PC-9 (cell line): ENCODE measurements at regions not wholly inside any gene's neighbourhood (a gene's known extent, or its start where the extent isn't known, plus 50 kb on each side); places are given as distances from the start of the nearest gene placed in this dataset.
"Not testable (repeated sequence)": the region's sequence is repeated elsewhere in the genome, so short reads cannot be mapped to it uniquely, and the experiment has no call there.

ENCODE experiments used
- BruUV-seq: library from RNA; stranded (reverse); fragments of 400-500 nt; replicated peaks from 2 replicates; lab custom pipeline; 2021; lab: Mats Ljungman, UMichigan
- CTCF ChIA-PET: fragments of 300-600 bp; sonication (Branson Sonifier 250); formaldehyde crosslinking; loops from one replicate; lab custom pipeline; 2022; ENCODE audit warnings: antibody characterized with exemption; lab: Charles Lee
- POLR2A ChIA-PET: fragments of 300-600 bp; sonication (Branson Sonifier 250); formaldehyde crosslinking; loops from one replicate; lab custom pipeline; 2022; ENCODE audit warnings: antibody characterized with exemption; ENCODE audit not compliant: unreplicated experiment; lab: Charles Lee
- DNase-seq, 2 experiments: peaks; one replicate each; pipeline versions ENCODE4 v3.0.0 to v3.0.0-alpha.2; 2015 to 2022; ENCODE audit warnings: mixed read lengths in 1 of 2
- H2AFZ ChIP-seq: fragments of 200-600 bp; sonication (generic); 2 replicates; pipeline ENCODE4 v1.8.1; 2017; ENCODE audit warnings: antibody characterized with exemption
- H3F3A ChIP-seq: fragments of 200-600 bp; sonication (generic); 2 replicates; pipeline ENCODE4 v1.8.1; 2017; ENCODE audit warnings: antibody characterized with exemption, mild to moderate bottlenecking, low read depth; ENCODE audit not compliant: insufficient read depth
- H3K27ac ChIP-seq: fragments of 200-600 bp; sonication (generic); 2 replicates; pipeline ENCODE4 v1.6.1; 2016; ENCODE audit warnings: mixed run types
- H3K27me3 ChIP-seq: fragments of 200-600 bp; sonication (generic); 2 replicates; pipeline ENCODE4 v1.6.1; 2016; ENCODE audit warnings: low read depth, mixed run types; ENCODE audit not compliant: insufficient read depth
- H3K36me3 ChIP-seq: fragments of 200-600 bp; sonication (generic); 2 replicates; pipeline ENCODE4 v1.6.1; 2016; ENCODE audit warnings: low read depth, mixed run types
- H3K4me1 ChIP-seq: fragments of 200-600 bp; sonication (generic); replicated peaks from 2 replicates; pipeline ENCODE4 v1.6.1; 2016; ENCODE audit warnings: mixed run types; ENCODE audit not compliant: insufficient read depth
- H3K4me2 ChIP-seq: fragments of 200-600 bp; sonication (generic); 2 replicates; pipeline ENCODE4 v1.6.1; 2017; ENCODE audit warnings: mixed run types
- H3K4me3 ChIP-seq: fragments of 200-600 bp; sonication (generic); 2 replicates; pipeline ENCODE4 v1.6.1; 2016; ENCODE audit warnings: mixed run types
- H3K79me2 ChIP-seq: fragments of 200-600 bp; sonication (generic); 2 replicates; pipeline ENCODE4 v1.6.1; 2017; ENCODE audit warnings: low read depth, mixed run types
- H3K9me2 ChIP-seq: fragments of 200-600 bp; sonication (generic); 2 replicates; pipeline ENCODE4 v1.8.1; 2017; ENCODE audit warnings: mild to moderate bottlenecking; ENCODE audit not compliant: insufficient read depth
- H3K9me3 ChIP-seq: fragments of 200-600 bp; sonication (generic); 2 replicates; pipeline ENCODE4 v1.8.1; 2016; ENCODE audit warnings: low read depth; ENCODE audit not compliant: insufficient read depth
- H4K20me1 ChIP-seq: fragments of 200-600 bp; sonication (generic); 2 replicates; pipeline ENCODE4 v1.8.1; 2017; ENCODE audit not compliant: insufficient read depth
- EZH2 ChIP-seq: fragments of 200-600 bp; sonication (generic); IDR thresholded peaks from 2 replicates; pipeline ENCODE4 v1.8.0; 2017; ENCODE audit warnings: antibody characterized with exemption, low read depth
- intact Hi-C: fragments of 100-400 bp; cut with micrococcal nuclease; formaldehyde crosslinking; loops from one replicate; pipeline ENCODE4 v1.10.0; 2022; ENCODE audit not compliant: unreplicated experiment
- TF ChIP-seq, protein P1 (sequence below): fragments of 200-600 bp; sonication (generic); conservative IDR thresholded peaks from 2 replicates; pipeline ENCODE4 v1.6.1; 2017; ENCODE audit warnings: mixed run types, antibody characterized with exemption, mild to moderate bottlenecking, moderate library complexity

DNA sequence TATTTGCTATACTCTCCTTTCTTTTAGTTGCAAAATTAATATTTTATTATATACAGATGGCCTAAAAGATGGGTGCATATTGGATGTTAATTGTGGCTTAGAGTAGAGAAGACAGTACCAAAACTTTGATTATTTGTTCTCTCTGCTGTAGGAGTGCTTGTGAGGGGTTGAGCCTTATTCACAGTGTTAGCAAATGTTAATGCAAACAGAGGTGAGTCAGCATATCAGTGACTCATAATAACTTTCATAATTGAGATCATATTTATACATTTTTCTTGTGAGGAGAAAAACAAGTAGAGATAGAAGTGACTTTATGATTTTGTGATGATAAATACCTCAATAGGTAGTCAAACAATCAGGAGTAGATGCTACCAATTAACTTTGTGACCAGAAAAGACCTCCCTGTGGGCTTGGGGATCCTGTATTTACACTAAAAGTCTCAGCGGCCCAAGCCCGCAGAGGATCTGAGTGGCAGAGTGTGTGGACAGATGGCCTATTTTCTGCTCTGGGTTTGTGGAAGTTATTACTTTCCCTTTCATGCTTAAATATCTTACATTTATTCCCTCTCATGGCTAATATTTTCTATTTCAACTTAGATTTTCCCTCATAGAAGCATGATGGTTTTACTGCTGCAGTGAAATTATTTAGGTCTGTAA is 226.5 kb downstream of the TAF11L14 start:
- POLR2A ChIA-PET = no interaction called here
- H3K4me1 ChIP-seq = peaks cover 9% of the 10 kb centered on the region; the same call in 1 of the 2 replicates
- no peak for DNase-seq
- H3K79me2 ChIP-seq = no peaks in the 10 kb centered on the region
- no peak overlapping the region for H2AFZ ChIP-seq
- no TSS peak for BruUV-seq
- no peaks in the 10 kb centered on the region for H3K36me3 ChIP-seq
- intact Hi-C loops = no loop called here
- peaks cover 9% of the 10 kb centered on the region; the same call in 1 of the 2 replicates for H3K9me3 ChIP-seq
- H4K20me1 ChIP-seq = no peaks in the 10 kb centered on the region
- H3K4me2 ChIP-seq = no peak overlapping the region
- no peak for TF ChIP-seq EZH2
- TF ChIP-seq, protein P1, sequence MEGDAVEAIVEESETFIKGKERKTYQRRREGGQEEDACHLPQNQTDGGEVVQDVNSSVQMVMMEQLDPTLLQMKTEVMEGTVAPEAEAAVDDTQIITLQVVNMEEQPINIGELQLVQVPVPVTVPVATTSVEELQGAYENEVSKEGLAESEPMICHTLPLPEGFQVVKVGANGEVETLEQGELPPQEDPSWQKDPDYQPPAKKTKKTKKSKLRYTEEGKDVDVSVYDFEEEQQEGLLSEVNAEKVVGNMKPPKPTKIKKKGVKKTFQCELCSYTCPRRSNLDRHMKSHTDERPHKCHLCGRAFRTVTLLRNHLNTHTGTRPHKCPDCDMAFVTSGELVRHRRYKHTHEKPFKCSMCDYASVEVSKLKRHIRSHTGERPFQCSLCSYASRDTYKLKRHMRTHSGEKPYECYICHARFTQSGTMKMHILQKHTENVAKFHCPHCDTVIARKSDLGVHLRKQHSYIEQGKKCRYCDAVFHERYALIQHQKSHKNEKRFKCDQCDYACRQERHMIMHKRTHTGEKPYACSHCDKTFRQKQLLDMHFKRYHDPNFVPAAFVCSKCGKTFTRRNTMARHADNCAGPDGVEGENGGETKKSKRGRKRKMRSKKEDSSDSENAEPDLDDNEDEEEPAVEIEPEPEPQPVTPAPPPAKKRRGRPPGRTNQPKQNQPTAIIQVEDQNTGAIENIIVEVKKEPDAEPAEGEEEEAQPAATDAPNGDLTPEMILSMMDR = no peak
- H3K4me3 ChIP-seq = no peak overlapping the region
- no peaks in the 10 kb centered on the region for H3K9me2 ChIP-seq
- H3K27ac ChIP-seq = peak overlapping the region; percentile 2; the same call in 1 of the 2 replicates
- H3K27me3 ChIP-seq = no peaks in the 10 kb centered on the region
- no peaks in the 10 kb centered on the region for H3F3A ChIP-seq
- CTCF ChIA-PET = no interaction called here

DNA sequence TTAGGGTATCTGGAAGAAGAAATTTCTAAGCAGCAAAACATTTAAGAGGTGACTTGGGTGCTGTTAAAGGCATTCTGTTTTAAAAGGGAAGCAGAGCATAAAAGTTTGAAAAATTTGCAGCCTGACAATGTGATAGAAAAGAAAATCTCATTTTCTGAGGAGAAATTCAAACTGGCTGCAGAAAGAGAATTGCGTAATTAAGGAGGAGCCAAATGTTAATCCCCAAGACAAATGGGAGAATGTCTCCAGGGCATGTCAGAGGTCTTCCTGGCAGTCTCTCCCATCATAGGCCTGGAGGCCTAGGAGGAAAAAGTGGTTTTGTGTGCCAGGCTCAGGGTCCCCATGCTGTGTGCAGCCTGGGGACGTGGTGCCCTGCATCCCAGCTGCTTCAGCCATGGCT is 230.6 kb downstream of the TAF11L14 start:
- intact Hi-C loops, POLR2A ChIA-PET, H3K79me2 ChIP-seq, H3K4me3 ChIP-seq, H3K27ac ChIP-seq, DNase-seq, H3K4me1 ChIP-seq, H2AFZ ChIP-seq, H3K4me2 ChIP-seq, H3K36me3 ChIP-seq, H3K9me2 ChIP-seq, CTCF ChIA-PET, H3F3A ChIP-seq, H3K27me3 ChIP-seq, H4K20me1 ChIP-seq, BruUV-seq: not testable (repeated sequence)
- H3K9me3 ChIP-seq = peaks cover 13% of the 10 kb centered on the region; the same call in 1 of the 2 replicates

DNA sequence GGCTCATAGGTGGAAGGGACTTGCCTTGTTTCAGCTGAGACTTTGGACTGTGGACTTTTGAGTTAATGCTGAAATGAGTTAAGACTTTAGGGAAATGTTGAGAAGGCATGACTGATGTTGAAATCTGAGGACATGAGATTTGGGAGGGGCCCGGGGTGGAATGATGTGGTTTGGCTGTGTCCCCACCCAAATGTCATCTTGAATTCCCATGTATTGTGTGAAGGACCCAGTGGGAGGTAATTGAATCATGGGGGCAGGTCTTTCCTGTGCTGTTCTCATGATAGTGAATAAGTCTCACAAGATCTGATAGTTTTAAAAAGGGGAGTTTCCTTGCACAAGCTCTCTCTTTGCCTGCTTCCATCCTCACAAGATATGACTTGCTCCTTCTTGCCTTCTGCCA is 231.7 kb downstream of the TAF11L14 start:
- POLR2A ChIA-PET, CTCF ChIA-PET, DNase-seq, H3K4me3 ChIP-seq, intact Hi-C loops, H3F3A ChIP-seq, H4K20me1 ChIP-seq, H3K27ac ChIP-seq, H3K9me3 ChIP-seq, H2AFZ ChIP-seq, H3K4me2 ChIP-seq, H3K36me3 ChIP-seq, H3K27me3 ChIP-seq, H3K79me2 ChIP-seq, H3K4me1 ChIP-seq, BruUV-seq, H3K9me2 ChIP-seq: not testable (repeated sequence)

DNA sequence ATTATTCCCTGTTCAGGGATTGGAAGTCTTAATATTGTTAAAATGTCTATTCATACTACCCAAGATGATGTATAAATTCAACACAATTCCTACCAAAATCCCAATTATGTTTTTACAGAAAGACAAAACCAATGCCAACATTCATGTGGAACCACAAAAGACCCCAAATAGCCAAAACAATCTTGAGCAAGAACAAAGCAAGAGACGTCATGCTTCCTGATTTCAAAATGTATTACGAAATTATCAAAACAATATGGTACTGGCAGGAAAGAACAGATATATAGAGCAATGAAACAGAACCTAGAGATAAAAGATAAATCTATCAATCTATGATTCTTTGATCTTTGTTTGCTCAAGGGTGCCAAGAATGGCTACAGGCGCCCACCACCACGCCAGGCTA is 237.9 kb downstream of the TAF11L14 start:
- CTCF ChIA-PET = no interaction called here
- no peak overlapping the region for H2AFZ ChIP-seq
- H3K79me2 ChIP-seq = no peaks in the 10 kb centered on the region
- TF ChIP-seq, protein P1 = no peak
- no peak for TF ChIP-seq EZH2
- no peak overlapping the region for H3K27ac ChIP-seq
- intact Hi-C loops = no loop called here
- H3K27me3 ChIP-seq = no peaks in the 10 kb centered on the region
- H3F3A ChIP-seq = no peaks in the 10 kb centered on the region
- no peaks in the 10 kb centered on the region for H4K20me1 ChIP-seq
- H3K4me1 ChIP-seq = no peaks in the 10 kb centered on the region
- peaks cover 5% of the 10 kb centered on the region; the same call in 1 of the 2 replicates for H3K9me2 ChIP-seq
- no TSS peak for BruUV-seq
- H3K4me3 ChIP-seq = no peak overlapping the region
- H3K9me3 ChIP-seq = no peaks in the 10 kb centered on the region
- POLR2A ChIA-PET = no interaction called here
- no peak for DNase-seq
- H3K36me3 ChIP-seq = no peaks in the 10 kb centered on the region
- no peak overlapping the region for H3K4me2 ChIP-seq
